Heart left ventricle (tissue), 16 donors: ENCODE measurements at regions not wholly inside any gene's neighbourhood (a gene's known extent, or its start where the extent isn't known, plus 50 kb on each side); places are given as distances from the start of the nearest gene placed in this dataset.

Source experiments
- ATAC-seq, 4 donors: fragments of 200-7000 bp; cut with Tn5 transposase; one replicate each; pipeline ENCODE4 v1.9.1; 2020 to 2022; ENCODE audit warnings: moderate library complexity in 4 of 4, mild to moderate bottlenecking in 3 of 4, moderate number of reproducible peaks in 1 of 4
- DNase-seq, 5 donors: peaks; one replicate each; pipeline ENCODE4 v3.0.0-alpha.2; 2020
- H3K27ac ChIP-seq, 12 donors: fragments of 200-600 bp; sonication (generic) in 4 of 12; one replicate each; pipeline versions ENCODE4 v1.5.0 to v1.8.0; 2016 to 2022; ENCODE audit warnings: mild to moderate bottlenecking in 2 of 12
- H3K27me3 ChIP-seq, 9 donors: fragments of 200-600 bp; sonication (generic) in 2 of 9; one replicate each; pipeline versions ENCODE4 v1.5.1 to v1.8.0; 2016 to 2022; ENCODE audit warnings: mild to moderate bottlenecking in 3 of 9
- H3K36me3 ChIP-seq, 9 donors: fragments of 200-600 bp; sonication (generic) in 2 of 9; one replicate each; pipeline versions ENCODE4 v1.5.0 to v1.8.0; 2018 to 2022; ENCODE audit warnings: mild to moderate bottlenecking in 2 of 9
- H3K4me1 ChIP-seq, 12 donors: fragments of 200-600 bp; sonication (generic) in 4 of 12; one replicate each; pipeline versions ENCODE4 v1.5.0 to v1.8.0; 2016 to 2022; ENCODE audit warnings: mild to moderate bottlenecking in 3 of 12
- H3K4me3 ChIP-seq, 12 donors: fragments of 200-600 bp; sonication (generic) in 4 of 12; one replicate each; pipeline versions ENCODE4 v1.5.0 to v1.8.0; 2017 to 2022; ENCODE audit warnings: mild to moderate bottlenecking in 9 of 12, moderate library complexity in 4 of 12
- H3K9me3 ChIP-seq, 12 donors: fragments of 200-600 bp; sonication (generic) in 4 of 12; one replicate each; pipeline versions ENCODE4 v1.5.0 to v1.8.0; 2016 to 2022; ENCODE audit warnings: mild to moderate bottlenecking in 1 of 12
- POLR2A ChIP-seq, 2 donors: fragments of 450-650 bp; IDR thresholded peaks; one replicate each; pipeline ENCODE4 v1.6.1; 2017; ENCODE audit warnings: antibody characterized with exemption in 2 of 2, mild to moderate bottlenecking in 2 of 2, moderate library complexity in 2 of 2
- WGBS, 4 donors: extraction: QIAGEN DNeasy Blood & Tissue Kit in 2 of 4; methylation state at CpG; one replicate each; pipeline versions ENCODE4 v1.1.5 to v1.1.7; 2013 to 2018; 5-methylcytosine and 5-hydroxymethylcytosine counted together
- intact Hi-C, 10 donors: fragments of 100-400 bp; cut with DNase I; formaldehyde crosslinking; loops; one replicate each; pipeline versions ENCODE4 v1.11.1 to v1.14.2; 2022
- TF ChIP-seq, protein P1 (sequence below), 12 donors: fragments of 200-600 bp; sonication (generic) in 4 of 12; IDR thresholded peaks; one replicate each; pipeline versions ENCODE4 v1.5.0 to v1.8.0; 2018 to 2022; ENCODE audit warnings: antibody characterized with exemption in 12 of 12, mild to moderate bottlenecking in 5 of 12
- donor health status: ischemic (EF 13 %, LVEDD 7.1; RV severe dilation, severe dysfunction).
- donor health status: healthy with polysubstance abuse.
- donor health status: DM: no; HTN: yes; CAD: no.
- donor health status: DM: no; HTN: no; CAD: no.
- donor health status: ischemic (EF 25% LVEDD 6.9; RV normal size, moderate dysfunction).
- donor health status: ischemic (EF 25% LVEDD 5.7; RV mildly dilated, moderate dysfunction).
- donor health status: healthy.
- donor health status: DM: yes; HTN: yes; CAD: no.
- donor health status: ischemic (EF 35%, LVEDD 5.7; RV mildly dilated, moderate dysfunction).
- donor health status: nonischemic (EF 11% LVEDD 7.7; RV severe dilation, severe dysfunction).
- donor health status: DM: yes; HTN: yes; CAD: no.
- donor health status: PGD.
- donor health status: ischemic (EF 29% LVEDD 5.4; RV normal size, mild dysfunction).
- donor health status: nonischemic (EF 23%, LVEDD 6.1; RV moderate dilation, normal function).

DNA sequence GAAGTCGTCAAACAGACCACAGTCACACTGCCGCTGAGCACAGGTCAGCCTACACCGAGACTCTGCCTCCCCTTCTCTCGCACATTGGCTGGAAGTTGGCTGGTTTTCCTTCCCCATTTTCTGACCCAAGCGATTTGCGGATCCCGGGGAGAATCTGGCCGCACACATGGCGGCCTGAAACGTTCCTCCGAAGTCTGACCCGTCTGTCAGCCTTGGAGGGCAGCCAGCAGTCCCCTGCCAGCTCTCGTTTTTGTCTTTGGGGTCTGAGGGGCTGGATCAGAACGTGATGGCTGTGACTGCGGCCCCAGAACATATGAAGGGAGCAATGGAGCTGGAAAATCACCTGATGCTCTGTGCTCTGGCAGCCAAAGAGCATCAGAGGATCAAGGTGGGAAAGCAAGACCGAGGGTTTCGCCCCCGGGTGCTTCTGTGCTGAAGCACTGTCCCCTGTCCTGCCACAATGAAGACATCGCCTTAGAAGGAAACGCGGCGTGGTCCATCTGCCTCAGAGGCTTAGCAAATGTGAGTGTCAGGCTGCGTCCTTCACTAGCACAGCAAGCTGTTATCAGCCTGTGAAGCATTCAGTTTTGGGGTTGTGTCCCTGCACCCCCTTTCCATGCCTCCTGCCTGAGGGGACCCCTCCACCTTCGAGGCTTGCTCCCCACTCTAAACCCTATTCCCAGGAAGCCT lies 119.3 kb upstream of the SHH start:
- H3K4me3 ChIP-seq = no peak overlapping the region
- H3K36me3 ChIP-seq = no peaks in the 10 kb centered on the region
- TF ChIP-seq POLR2A (IDR thresholded peaks at IDR 0.05) = no peak
- TF ChIP-seq, protein P1, sequence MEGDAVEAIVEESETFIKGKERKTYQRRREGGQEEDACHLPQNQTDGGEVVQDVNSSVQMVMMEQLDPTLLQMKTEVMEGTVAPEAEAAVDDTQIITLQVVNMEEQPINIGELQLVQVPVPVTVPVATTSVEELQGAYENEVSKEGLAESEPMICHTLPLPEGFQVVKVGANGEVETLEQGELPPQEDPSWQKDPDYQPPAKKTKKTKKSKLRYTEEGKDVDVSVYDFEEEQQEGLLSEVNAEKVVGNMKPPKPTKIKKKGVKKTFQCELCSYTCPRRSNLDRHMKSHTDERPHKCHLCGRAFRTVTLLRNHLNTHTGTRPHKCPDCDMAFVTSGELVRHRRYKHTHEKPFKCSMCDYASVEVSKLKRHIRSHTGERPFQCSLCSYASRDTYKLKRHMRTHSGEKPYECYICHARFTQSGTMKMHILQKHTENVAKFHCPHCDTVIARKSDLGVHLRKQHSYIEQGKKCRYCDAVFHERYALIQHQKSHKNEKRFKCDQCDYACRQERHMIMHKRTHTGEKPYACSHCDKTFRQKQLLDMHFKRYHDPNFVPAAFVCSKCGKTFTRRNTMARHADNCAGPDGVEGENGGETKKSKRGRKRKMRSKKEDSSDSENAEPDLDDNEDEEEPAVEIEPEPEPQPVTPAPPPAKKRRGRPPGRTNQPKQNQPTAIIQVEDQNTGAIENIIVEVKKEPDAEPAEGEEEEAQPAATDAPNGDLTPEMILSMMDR (IDR thresholded peaks at IDR 0.05) = no peak
- no peak for DNase-seq
- intact Hi-C loops = no loop called here
- 66 to 72% (median 70%) methylated on average over 23 to 24 of the region's 24 CpGs for WGBS, 4 donors
- no peak for ATAC-seq
- peaks cover 0 to 31% (median 0%) of the 10 kb centered on the region in 9 donors for H3K27me3 ChIP-seq
- no peaks in the 10 kb centered on the region for H3K4me1 ChIP-seq
- H3K27ac ChIP-seq = no peak overlapping the region
- H3K9me3 ChIP-seq = peaks cover 0 to 7% (median 0%) of the 10 kb centered on the region in 12 donors

DNA sequence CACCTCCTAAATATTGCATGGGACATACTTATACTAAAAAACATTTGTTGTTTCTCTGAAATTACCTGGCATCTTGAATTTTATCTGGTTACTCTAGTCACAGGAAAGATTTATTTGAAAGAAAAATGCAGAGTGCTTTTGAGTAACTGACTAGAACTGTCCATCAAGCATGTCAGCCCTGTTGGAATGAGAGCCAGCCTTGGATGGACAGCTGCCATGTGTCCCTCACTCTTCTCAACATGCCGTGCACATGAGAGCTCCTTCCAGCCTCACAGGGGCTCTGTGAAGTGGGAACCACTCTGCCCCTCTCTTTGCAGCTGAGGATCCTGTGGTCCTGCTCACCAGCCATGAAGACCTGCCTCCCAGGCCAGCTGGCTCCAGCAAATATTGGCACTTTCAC lies 118.3 kb upstream of the SHH start:
- peak in 1 of 5 donors; percentile 4 for DNase-seq
- no peak for TF ChIP-seq POLR2A (IDR thresholded peaks at IDR 0.05)
- TF ChIP-seq, protein P1 (IDR thresholded peaks at IDR 0.05) = no peak
- no peaks in the 10 kb centered on the region for H3K36me3 ChIP-seq
- no peak for ATAC-seq
- H3K9me3 ChIP-seq = peaks cover 0 to 7% (median 0%) of the 10 kb centered on the region in 12 donors
- no peaks in the 10 kb centered on the region for H3K4me1 ChIP-seq
- 25 to 53% (median 36%) methylated on average over 1 of the region's 1 CpG for WGBS, 4 donors
- H3K4me3 ChIP-seq = no peak overlapping the region
- H3K27me3 ChIP-seq = peaks cover 0 to 26% (median 0%) of the 10 kb centered on the region in 9 donors
- H3K27ac ChIP-seq = no peak overlapping the region
- intact Hi-C loops = no loop called here

DNA sequence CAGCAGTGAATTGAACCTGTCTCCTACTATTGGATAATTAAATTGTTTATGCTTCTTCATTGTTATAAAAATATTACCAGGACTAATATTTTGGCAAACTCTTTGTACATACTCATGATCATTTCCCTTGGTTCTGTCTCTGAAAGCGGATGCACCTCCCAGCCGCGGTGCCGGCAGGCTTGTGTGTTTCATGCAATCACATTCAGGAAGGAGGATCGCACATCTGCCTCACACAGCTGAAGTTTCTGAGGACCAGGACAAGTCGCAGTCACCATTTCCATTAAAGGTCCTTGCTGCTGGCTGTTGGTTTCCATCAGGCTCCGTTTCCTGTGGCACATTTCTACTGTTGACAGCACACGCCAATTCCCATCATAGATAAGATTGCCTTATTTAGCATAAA lies 117.8 kb upstream of the SHH start:
- no peak for ATAC-seq
- no peak for TF ChIP-seq POLR2A (IDR thresholded peaks at IDR 0.05)
- TF ChIP-seq, protein P1 (IDR thresholded peaks at IDR 0.05) = no peak
- Histone ChIP-seq H3K36me3 (no peaks in the 10 kb centered on the region), H3K4me3 (no peak overlapping the region), H3K27ac (no peak overlapping the region), H3K9me3 (peaks cover 0 to 7% (median 0%) of the 10 kb centered on the region in 12 donors), H3K4me1 (no peaks in the 10 kb centered on the region), H3K27me3 (peaks cover 0 to 23% (median 0%) of the 10 kb centered on the region in 9 donors)
- 19 to 30% (median 20%) methylated on average over 8 of the region's 8 CpGs for WGBS, 4 donors
- DNase-seq = no peak
- intact Hi-C loops = no loop called here

DNA sequence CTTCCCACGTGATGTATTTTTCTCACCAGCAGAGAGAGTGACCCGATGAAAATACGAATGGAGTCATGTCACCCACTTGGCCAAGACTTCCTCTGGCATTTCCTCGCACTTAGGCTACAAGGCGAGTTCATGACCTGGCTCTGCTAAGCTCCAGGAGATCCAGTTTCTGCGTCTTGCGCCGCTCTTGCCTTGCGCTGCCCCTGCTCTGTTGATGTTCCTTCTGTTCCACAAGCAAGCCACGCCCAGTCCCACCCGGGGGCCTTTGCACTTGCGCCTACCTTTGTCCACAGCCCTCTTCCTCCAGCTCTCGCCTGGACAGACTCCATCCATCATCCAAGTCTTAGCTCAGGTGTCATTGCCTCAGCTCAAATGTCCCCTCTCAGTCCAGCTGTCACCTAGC lies 116.3 kb upstream of the SHH start:
- Histone ChIP-seq H3K4me1 (no peaks in the 10 kb centered on the region), H3K27me3 (peaks cover 0 to 23% (median 0%) of the 10 kb centered on the region in 9 donors), H3K9me3 (peaks cover 0 to 7% (median 0%) of the 10 kb centered on the region in 12 donors), H3K27ac (no peak overlapping the region), H3K4me3 (no peak overlapping the region), H3K36me3 (no peaks in the 10 kb centered on the region)
- no peak for TF ChIP-seq POLR2A (IDR thresholded peaks at IDR 0.05)
- TF ChIP-seq, protein P1 (IDR thresholded peaks at IDR 0.05) = no peak
- WGBS, 4 donors = 70 to 75% (median 72%) methylated on average over 12 to 13 of the region's 13 CpGs
- intact Hi-C loops = no loop called here
- DNase-seq = no peak
- ATAC-seq = no peak
